AG04450 (cell line): ENCODE measurements at regions not wholly inside any gene's neighbourhood (a gene's known extent, or its start where the extent isn't known, plus 50 kb on each side); places are given as distances from the start of the nearest gene placed in this dataset.
"Not testable (repeated sequence)": the region's sequence is repeated elsewhere in the genome, so short reads cannot be mapped to it uniquely, and the experiment has no call there.

Source experiments
- CTCF ChIA-PET: fragments of 300-600, 350-600 bp; formaldehyde crosslinking; extraction: SDS; loops from one replicate; lab custom pipeline; 2022; ENCODE audit warnings: antibody characterized with exemption, inconsistent platforms; lab: Charles Lee
- POLR2A ChIA-PET: fragments of 350-600 bp; formaldehyde crosslinking; extraction: SDS; loops from one replicate; lab custom pipeline; 2021; ENCODE audit warnings: antibody characterized with exemption, inconsistent platforms; lab: Yijun Ruan, JAX
- DNase-seq: peaks from one replicate; pipeline ENCODE4 v3.0.0-alpha.2; 2011; ENCODE audit warnings: low read depth, low spot score
- H3K27ac ChIP-seq: one replicate; pipeline ENCODE4 v1.5.1; 2012; ENCODE audit warnings: low read depth, low read length, control low read depth
- H3K27me3 ChIP-seq: one replicate; pipeline ENCODE4 v1.6.0; 2012; ENCODE audit warnings: low read length; ENCODE audit not compliant: control insufficient read depth, insufficient read depth
- H3K4me3 ChIP-seq: 2 replicates; pipeline ENCODE4 v1.5.1; 2011; ENCODE audit warnings: mild to moderate bottlenecking, low read depth, low read length, control low read depth
- H3K9me3 ChIP-seq: 2 replicates; pipeline ENCODE4 v1.5.1; 2012; ENCODE audit warnings: low read length; ENCODE audit not compliant: control insufficient read depth, insufficient read depth
- TF ChIP-seq, protein P1 (sequence below): IDR thresholded peaks from 2 replicates; pipeline ENCODE4 v1.5.1; 2011; ENCODE audit warnings: low read depth, low read length, control low read depth, inconsistent platforms

DNA sequence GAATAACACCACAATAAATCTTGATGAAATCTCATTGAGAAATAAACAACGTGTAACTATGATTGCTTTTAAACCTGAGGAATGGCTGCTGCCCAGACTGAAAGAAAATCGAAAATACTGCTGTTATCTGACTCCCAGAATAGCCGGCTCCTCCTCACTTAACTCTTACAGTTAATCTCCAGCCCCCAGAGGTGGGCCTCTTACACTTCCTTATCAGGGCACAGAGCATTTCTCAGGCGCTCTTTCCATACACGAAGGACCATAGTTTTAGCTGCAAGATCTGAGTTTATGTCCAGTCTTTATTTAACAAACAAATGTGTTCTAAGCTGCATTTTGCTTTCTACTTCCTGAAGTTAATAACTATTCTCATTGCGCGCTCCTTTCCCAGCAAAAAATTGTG is 206.9 kb downstream of the MAP2K4 start:
- TF ChIP-seq, protein P1, sequence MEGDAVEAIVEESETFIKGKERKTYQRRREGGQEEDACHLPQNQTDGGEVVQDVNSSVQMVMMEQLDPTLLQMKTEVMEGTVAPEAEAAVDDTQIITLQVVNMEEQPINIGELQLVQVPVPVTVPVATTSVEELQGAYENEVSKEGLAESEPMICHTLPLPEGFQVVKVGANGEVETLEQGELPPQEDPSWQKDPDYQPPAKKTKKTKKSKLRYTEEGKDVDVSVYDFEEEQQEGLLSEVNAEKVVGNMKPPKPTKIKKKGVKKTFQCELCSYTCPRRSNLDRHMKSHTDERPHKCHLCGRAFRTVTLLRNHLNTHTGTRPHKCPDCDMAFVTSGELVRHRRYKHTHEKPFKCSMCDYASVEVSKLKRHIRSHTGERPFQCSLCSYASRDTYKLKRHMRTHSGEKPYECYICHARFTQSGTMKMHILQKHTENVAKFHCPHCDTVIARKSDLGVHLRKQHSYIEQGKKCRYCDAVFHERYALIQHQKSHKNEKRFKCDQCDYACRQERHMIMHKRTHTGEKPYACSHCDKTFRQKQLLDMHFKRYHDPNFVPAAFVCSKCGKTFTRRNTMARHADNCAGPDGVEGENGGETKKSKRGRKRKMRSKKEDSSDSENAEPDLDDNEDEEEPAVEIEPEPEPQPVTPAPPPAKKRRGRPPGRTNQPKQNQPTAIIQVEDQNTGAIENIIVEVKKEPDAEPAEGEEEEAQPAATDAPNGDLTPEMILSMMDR, result no peak
- H3K9me3 ChIP-seq, result no peaks in the 10 kb centered on the region
- no peak overlapping the region for H3K4me3 ChIP-seq
- peak overlapping the region; percentile 2 for H3K27ac ChIP-seq
- ChIA-PET CTCF (no interaction called here), POLR2A (no interaction called here)
- H3K27me3 ChIP-seq, result no peaks in the 10 kb centered on the region
- no peak for DNase-seq

DNA sequence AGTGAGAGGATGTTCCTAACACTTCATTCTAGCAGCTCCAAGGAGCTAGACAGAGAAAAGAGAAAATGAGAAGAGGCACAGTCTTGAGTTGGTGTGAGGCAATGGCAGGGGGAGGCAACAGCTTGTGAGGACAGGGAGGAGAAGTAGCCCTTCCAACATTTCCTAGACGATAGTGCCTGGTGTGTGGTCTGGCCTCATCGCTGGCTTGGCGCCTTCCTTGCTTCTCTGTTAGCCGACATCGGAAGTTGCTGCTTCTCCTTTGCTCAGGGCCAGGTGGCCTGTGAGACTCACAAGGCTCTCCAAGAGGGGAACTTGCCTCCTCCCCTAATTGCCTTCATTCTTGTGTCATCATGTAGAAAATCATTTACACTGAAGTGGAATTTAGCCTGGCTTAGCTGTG is 208.7 kb downstream of the MAP2K4 start:
- TF ChIP-seq, protein P1, result no peak
- POLR2A ChIA-PET, result no interaction called here
- CTCF ChIA-PET, result interaction anchor here (2.2 kb wide), 1 partner anchor 513 kb away, joined by 7 read pairs; no protein-coding TSS in a partner anchor
- Histone ChIP-seq H3K27me3 (no peaks in the 10 kb centered on the region), H3K4me3 (no peak overlapping the region), H3K9me3 (no peaks in the 10 kb centered on the region), H3K27ac (no peak overlapping the region)
- DNase-seq, result no peak

DNA sequence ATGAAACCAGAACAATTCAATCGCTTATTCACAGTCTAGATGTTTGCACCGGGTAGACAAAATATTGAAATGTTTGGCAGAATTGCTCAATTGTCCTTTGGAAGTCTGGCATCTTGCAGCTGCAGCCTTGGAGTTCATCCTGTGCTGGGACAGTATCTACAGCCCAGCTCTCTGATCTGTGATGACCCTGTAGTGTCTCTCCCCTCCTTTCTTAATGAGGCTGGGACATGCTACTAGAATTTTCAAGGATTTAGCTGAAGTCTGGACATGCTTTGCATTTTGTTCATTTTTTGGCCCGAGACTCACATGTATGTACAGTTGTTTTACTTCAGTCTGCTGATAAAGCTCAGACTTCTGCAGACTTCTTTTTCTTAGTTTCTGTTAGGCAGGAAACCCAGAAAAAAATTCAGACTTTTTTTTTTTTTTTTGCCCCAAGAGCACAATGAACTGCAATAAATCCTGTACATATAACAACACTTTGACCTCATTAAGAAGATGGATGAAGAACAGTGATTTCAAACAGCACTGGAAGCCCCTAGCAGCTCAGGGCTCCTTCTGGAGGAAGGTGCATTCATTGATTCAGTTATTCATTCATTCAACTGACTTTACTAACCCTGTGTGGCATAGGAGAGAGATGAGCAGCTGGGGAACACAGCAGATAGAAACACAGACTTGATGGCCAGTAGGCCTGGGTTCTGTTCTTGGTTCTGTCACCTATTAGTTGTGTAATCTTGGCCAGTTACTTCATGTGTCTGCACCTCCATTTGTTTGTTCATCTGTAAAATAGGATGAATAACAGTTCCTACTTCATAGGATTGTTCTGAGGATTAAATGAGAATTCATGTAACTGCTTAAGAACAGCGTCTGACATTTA is 210.0 kb downstream of the MAP2K4 start:
- Histone ChIP-seq H3K27me3 (no peaks in the 10 kb centered on the region), H3K9me3 (no peaks in the 10 kb centered on the region), H3K27ac (no peak overlapping the region), H3K4me3 (no peak overlapping the region)
- peak; percentile 6 for DNase-seq
- TF ChIP-seq, protein P1, result no peak
- ChIA-PET POLR2A (interaction anchor here (0.6 to 0.7 kb wide), 2 partner anchors 446 to 758 kb away, joined by 7 read pairs; no protein-coding TSS in a partner anchor), CTCF (interaction anchor here (0.6 to 2.2 kb wide), 6 partner anchors 12 to 773 kb away, joined by 3 to 7 read pairs (median 4); no protein-coding TSS in a partner anchor)

DNA sequence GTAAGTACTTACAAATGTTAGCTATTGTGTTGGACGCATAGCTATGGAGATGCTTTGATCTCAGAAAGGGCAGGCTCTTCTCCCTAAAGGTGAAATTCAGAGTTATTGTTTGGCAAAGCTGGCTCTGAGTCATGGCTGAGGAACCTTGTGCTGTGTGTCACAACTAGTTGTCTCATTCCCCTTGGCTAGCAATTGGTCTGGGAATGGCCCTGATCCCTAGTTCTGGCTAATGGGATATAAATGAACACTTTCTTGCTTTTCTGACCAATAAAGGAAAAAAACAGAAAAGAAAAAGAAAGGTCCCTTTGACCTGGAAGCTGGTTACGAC is 210.6 kb downstream of the MAP2K4 start:
- CTCF ChIA-PET, result interaction anchor here (1.4 to 2.2 kb wide), 3 partner anchors 436 to 772 kb away, joined by 4 to 7 read pairs (median 5); no protein-coding TSS in a partner anchor
- DNase-seq, result peak; percentile 8
- no peaks in the 10 kb centered on the region for H3K9me3 ChIP-seq
- no peaks in the 10 kb centered on the region for H3K27me3 ChIP-seq
- no peak overlapping the region for H3K27ac ChIP-seq
- POLR2A ChIA-PET, result no interaction called here
- TF ChIP-seq, protein P1, result no peak
- H3K4me3 ChIP-seq, result no peak overlapping the region

- POLR2A ChIA-PET, H3K27ac ChIP-seq, H3K9me3 ChIP-seq, H3K27me3 ChIP-seq, DNase-seq, H3K4me3 ChIP-seq: not testable (repeated sequence)
- CTCF ChIA-PET, result interaction anchor here (1.2 kb wide), 1 partner anchor 307 kb away, joined by 3 read pairs; no protein-coding TSS in a partner anchor
Observed at GRCh38 chr17:12239021-12239420, 218.3 kb downstream of the MAP2K4 start.
